Globus pallidus (tissue), 1 donor: ENCODE measurements at regions not wholly inside any gene's neighbourhood (a gene's known extent, or its start where the extent isn't known, plus 50 kb on each side); places are given as distances from the start of the nearest gene placed in this dataset.

ENCODE experiments used
- DNase-seq: peaks from one replicate; pipeline ENCODE4 v3.0.0-alpha.2; 2015; ENCODE audit warnings: low spot score

DNA sequence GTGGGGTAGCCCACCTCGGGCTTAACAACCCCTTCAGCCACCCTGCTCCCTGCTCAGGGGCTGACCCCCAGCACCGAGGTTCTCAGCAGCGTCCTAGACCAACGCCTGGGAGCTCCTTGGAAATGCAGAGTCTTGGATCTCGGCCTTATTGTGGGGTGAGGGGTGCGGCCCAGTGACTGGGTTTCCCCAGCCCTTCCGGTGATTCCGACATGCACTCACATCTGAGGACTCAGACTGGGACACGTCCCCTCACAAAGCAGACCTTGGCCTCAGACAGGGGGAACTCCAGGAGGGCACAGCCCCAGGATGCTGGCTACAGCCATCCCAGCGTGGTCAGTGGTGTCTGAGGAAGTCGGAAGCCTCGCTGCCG lies 117.7 kb downstream of the RFLNA start:
- DNase-seq: no peak

DNA sequence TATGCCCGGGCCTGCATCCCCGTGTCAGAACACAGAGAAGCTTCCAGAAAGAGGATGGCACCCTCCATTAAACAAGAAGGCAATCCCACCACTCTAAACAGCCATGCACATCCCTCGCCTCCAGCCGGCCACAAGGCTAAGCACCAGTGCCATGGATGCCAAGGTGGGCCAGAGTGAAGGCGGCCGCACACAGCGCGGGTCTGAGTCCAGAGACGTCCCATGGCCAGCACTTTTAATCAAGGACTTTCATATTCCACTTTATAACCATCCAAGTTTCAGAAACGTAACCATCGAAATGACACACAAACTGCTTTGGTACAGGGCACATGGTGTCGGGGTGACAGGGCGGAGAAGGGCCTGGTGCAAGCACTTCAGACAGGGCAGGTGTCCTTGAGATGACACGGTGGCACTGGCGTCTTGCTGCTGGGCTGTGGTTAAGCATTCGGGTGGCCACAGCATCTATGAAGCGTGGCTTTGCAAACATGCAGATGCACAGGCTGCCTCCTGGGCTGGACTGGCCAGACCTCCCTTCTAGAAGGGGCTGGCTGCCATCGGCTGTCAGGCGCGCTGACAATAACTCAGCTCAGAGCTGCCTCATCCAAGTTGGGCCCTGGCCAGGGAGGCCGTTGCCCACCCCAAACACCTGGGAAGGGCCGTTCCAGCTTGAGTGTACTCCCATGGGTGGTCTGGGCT lies 117.2 kb downstream of the RFLNA start:
- DNase-seq: peak; percentile 51

DNA sequence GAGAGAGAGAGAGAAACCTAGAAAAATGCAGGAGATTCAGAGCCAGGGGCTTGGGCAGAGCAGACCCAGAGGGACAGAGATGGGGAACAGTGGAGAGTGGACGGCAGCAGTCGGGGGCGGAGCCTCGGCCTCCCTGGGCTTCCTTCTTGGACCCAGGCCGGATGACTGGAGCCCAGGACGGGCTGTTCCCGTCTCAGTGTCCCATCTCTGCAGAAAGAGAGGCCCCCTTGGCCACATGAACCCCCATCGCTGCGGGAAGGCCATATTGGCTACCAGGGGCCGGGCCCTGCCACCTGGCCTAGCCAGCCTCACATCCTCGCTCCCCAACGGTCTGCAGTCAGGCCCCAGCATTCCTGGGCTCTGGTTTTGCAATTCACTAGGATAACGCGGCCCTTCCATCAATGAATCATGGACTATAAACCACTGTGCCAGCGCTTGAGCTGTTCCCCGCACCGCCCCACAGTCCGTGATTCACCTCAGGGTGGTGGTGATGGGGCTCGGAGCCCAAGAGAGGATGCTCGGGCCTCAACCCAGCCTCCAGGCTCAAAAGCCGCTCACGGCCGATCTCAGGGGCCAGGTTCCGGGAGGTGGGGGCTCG lies 116.5 kb downstream of the RFLNA start:
- no peak for DNase-seq

DNA sequence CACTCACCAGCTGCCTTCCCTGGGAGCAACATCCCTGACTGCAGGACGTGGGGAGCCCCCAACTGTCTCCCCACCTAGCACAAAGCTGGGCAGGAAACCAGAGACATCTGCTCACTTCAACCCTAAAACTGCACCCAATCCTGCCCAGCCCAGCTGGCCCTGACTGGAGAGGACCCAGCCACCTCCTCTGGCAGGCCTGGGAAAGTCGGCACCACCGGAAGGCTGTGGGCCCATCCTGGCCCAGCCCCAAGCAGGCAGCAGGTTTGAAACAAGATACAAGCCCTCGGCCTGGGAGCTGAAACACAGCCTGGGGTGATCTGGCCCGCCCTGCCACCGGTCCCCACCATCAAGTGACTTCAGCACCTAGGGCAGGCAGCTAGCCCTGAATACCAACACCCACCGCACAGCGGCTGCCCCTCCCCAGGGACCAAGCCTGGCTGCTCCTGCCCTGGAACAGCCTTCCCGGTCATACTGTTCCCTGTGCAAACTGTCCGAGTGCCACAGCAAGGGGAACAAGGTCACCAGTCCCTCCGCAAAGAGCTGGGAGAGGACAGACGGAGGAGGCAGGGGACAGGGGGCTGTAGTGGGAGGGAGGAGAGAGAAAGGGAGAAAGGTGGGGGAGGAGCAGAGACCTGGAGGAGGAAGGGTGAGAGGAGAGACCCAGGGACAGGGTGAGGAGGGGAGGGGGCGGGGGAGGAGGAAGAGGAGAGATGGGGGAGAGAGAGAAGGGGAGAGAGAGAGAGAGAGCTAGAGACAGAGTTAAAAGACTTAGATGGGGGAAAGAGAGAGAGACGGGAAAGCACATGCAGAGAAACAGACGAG lies 115.7 kb downstream of the RFLNA start:
- DNase-seq: no peak

DNA sequence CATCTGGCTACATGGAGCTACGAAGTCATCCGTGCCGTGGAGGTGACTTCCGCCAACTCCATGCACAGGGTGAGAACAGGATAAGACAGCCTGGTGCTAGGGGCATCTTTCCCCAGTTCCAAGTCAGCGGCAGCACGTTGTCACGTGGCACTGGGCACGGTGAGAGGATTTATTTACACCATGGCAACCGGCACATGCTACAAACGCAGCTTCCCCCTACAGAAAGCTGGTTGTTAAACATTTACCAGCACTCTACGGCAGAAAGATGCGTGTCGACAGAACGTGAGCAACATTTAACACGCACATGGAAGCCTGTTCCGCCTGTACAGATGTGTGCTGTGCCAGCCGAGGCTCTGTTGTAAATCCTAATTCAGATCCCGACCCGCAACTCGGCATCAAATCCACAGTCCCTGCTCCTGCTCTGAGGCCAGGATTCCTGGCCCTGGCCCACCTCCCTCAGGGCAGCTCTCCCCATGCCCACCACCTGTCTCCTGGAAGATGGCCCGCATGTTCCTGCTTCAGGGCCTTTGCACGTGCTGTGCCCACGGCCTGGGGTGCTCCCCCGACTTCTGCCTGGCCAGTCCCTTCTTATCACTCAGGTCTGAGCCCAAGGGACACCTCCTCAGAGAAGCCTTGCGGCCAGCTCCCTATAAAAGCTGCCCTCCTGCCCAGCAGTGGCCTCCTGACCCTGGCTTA lies 114.1 kb downstream of the RFLNA start:
- no peak for DNase-seq

DNA sequence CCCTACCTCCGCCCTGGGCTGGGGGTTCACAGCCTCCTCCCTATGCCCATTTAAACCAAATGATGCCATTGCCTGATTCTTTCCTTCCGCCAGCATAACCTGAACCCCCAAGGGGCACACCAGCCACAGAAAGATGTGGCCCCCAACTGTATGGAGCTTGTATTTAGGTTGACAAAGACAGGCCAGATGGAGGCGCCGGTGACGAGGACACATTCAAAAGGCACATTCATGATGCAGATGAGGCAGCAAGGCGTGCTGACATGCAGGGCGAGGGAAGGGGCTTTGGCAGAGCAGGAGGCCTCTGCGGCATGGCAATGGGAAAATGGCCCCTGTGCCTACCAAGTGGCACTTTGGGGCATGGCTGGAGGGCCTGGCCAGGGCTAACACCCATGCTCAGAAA lies 112.2 kb downstream of the RFLNA start:
- DNase-seq: peak; percentile 57

DNA sequence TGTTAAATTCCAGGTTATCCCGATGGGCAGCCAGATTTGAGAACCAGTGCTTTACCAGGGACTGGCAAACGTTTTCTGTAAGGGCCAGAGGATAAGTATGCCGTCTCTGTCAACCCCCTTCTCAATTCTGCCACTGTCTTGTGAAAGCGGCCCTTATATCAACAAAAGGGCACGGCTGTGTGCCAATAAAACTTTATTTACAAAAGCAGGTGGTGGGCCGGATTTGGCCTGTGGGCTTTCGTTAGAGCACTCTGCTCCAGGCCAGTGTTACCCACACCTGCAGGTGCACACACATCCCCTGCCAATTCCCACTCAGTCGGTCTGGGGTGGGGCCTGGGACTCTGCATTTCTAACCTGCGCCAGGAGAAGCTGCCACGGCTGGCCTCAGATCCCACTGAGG lies 111.2 kb downstream of the RFLNA start:
- DNase-seq: no peak

DNA sequence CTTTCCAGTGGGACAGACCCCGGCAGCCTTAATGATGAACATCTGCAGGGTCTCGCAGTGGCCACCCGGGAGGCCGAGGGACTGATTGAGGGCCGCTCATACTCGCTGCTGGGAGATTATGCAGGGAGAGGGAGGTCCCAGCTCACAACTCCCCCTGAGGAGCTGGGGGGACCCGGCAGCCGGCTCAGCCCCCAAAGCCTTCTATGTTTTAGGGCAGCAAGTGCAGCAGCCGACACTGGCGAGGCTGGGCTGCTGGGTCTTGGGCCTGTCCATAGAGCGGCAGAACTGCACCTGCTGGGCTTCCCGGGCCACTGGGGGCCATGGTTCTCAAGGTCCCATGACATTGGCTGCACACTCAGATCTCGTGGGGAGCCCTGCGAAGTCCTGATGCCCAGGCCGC lies 110.7 kb downstream of the RFLNA start:
- DNase-seq: no peak

DNA sequence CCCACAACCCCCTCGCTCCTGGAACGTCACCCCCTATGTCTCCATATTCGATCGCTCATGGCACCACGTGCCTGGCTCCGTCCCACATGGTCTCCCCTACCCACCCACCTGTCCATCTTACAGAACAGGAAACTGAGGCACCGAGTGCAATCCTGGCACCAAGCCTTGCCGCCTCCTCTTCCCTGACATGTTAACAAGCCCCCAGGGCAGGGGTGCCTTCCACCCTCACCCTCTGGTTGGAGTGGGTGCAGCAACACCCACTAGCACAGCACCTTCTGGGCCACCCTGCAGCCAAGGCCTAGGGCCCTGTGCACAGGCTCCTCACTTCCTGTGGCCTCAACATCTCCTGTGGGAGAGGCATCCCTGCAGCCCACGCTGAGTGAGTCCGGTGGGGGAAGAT lies 110.3 kb downstream of the RFLNA start:
- DNase-seq: no peak

DNA sequence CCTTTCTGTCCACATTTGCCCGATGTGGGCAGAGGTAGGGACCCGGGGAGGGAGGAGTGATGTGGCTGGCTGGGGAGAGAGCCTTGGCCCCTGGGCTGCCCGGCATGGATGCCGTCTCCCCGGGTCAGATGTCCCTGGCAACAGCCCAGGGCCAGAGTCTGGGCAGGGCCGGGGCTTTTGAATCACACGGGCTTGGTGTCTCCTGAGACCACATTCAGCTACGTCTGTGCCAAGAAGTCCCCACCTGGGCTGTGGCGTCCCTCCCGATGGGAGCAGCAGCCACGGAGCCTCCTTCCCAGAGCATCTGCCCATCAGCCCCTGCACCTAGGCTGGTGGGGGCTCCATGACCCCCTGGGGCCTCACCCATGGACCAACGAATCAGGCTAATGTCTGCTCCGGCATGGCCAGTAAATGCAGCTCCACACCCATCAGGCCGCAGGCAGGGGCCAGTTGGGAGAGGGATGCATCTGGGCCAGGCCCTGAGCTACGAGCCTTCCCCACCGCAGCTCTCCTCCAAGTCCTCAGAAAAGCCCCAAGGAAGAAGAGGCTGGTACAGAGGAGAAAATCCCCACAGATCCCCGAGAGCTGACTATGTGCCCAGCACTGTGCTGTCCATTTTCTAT lies 109.4 kb downstream of the RFLNA start:
- peak; percentile 44 for DNase-seq

DNA sequence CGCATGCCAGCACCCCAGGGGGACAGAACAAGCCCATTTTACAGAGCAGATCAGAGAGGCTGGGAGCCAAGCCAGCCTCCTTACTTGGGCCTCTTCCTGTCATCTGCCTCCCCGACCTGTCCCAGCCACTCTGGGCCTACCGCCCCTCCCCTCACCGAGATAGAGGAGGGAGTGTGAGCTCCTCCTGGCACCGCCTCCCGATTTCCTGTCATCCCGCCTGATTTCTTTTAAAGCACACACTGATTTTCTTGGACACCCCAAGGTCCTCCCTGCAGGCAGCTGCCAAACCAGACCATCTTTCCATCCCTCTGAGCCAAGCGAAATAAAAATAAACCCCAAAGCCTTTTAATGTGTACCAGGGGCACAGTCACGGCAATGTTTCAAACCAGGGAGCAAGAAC lies 108.4 kb downstream of the RFLNA start:
- DNase-seq: no peak

DNA sequence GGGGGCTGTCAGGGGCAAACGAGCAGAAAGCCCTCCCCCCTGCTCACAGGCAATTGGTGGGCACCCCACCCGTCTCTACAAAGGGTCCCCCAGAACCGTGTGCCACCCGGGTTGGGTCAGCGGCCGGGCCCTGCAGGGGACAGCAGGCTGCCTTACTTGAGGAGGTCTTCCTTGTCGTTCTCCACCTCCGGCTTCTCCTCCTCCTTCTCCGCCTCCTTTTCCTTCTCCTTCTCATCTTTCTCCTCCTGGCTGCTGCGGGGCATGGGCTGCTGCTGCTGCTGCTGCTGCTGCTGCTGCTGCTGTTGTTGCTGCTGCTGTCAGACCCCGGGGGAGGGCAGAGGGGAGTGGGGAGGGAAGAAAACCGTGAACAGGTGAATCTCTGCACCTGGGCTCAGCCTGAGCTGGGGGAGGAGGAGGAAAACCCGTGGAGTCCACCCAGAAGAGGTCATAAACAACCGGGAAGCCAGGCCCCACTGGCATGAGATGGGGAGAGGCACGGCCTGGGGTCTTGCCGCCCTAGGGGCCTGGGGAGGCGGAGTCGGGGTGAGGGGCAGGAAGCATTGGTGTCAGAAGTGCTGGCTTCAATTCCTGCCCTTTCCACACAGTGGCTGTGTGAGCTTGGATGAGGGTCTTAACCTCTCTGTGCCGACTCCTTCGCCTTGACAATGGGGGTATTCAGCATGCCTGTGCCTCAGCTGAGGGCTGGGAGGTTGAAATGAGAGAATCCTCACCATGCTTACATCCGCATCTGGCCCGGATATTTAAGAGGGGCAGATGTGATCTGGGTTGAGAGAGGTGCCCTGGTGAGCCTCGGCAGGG lies 107.6 kb downstream of the RFLNA start:
- no peak for DNase-seq

DNA sequence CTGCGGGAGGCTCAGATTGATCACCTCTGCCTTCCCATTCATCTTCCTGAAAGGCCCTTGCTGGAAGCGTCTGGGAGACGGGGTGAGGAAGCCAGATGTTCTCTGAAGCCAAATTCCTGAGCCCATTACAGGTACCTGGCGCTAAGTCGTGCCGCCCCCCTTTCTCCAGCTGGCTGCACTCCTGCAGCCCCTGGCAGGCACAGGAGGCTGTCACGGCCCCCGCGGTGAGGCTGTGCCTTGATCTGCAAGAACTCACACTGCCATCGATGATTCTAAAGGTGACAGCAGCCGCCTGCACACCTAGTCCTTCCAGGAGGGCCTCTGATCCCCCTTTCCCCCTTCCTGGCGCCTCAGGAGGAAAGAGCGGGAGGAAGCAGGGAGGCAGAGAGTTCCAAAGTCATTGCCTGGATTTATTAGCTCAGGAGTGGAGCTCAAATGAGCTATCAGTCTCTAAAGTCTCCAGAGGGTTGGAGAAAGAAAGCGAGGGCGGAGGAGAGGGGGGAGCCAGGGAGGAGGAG lies 106.9 kb downstream of the RFLNA start:
- no peak for DNase-seq

DNA sequence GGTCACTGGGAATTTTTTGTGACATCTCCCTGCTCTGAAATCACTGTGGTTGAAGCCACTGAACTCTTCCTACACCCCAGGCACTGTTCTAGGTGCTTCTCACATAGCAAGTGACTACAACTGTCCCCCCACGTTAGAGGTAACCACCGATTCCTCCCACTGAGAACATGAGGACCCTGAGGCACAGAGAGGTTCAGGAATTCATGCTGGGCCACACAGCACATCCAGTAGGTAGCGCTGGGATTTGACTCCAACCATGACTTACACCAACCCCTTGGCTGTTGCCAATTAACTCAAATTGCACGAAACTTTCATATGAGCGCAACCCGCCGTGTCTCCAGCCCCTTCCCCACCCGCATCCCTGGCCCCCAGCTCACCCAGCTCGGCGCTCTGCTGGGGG lies 105.2 kb downstream of the RFLNA start:
- DNase-seq: no peak

DNA sequence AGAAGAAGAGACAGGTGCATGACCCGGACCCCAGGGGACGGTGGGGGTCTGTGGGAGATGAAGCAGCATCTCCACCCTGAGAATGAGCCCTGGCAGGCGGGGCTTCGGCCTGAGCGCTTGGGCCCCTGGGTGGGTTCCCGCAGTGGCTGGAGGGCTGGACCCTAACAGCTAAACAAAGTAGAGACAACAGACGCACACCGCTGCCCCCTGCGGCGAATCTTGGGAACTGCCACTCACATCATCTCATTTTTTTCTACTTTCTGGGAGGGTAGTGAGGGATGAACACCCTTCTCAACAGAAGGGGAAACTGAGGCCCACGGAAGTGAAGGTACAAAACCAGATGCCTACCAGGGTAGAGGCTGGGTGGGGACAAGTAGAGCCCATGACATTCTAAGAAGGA lies 104.7 kb downstream of the RFLNA start:
- no peak for DNase-seq

DNA sequence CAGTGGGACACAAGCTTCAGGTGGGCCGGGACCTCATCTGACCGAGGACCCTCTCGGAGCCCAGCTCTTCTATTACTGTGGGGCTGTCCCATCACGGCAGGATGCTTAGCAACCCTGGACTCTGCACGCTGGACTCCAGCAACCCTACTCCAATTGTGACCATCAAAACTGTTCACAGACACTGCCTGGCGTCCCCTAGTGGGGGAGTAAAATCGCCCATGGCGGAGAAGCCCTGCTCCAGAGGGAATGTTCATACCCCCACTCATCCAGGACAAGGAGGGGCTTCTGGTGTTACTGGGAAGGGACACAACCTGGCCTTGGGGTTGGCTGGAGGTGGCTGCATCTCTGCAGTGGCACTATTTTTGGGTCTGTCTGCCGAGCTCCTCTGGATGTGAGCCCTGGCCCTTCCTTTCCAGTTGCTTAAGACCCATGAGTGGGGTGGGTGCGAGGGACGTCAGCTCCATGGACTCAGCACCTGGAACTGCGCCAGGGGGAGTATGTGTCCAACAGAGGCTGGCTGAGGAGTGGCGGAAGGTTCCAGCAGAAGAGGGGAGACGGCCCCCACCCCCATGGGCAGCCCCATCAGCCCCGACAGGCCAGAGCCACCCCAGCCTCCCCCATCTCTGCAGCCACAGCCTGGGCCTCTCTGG lies 103.8 kb downstream of the RFLNA start:
- peak; percentile 31 for DNase-seq

DNA sequence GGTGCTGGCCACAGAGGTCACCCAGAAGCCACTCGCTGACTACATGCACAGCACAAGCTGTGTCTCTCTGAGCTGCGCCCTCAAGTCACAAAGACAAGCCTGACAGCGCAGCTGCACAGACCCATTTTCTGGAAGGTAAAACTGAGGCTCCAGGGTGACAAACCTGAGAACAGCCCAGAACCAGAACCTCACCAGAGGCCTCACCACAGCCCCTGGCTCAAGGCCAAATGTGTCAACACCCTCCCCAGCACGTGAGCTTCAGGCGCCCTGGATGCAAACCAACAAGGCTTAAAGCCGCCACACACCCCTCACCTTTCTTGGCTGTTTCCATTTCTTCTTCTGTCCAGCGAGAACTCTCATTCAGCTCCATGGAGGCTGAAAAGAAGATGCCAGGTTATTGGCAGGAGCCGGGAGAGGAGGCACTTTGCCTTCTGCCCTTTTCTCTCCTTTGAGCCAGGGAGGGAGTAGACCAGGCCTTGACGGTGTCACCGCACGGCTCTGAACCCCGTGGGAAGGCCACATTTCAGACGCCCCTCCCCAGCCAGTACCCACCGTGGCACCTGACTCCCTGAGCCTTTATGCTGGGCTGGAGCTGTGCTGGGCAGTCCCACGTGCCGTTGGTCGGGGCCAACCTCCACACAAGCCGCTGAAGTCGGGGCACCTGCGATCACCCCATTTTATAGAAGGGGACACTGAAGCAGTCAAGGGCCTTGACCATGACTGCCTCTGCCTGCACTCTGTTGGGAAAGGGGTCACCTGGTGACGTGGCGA lies 103.1 kb downstream of the RFLNA start:
- DNase-seq: no peak

DNA sequence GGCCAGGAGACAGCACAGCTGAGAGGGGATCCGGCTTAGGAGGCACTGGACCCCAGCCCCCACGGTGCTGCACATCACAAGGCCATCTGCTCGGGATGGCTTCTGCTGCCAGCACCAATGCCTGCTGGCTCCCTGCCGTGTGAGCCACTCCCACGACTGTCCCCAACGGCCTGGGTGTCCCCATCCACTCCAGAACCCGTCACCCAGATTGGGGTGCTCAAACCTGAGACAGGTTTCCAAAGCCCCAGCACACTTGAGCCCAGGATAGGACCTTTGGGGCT lies 102.4 kb downstream of the RFLNA start:
- peak; percentile 33 for DNase-seq

DNA sequence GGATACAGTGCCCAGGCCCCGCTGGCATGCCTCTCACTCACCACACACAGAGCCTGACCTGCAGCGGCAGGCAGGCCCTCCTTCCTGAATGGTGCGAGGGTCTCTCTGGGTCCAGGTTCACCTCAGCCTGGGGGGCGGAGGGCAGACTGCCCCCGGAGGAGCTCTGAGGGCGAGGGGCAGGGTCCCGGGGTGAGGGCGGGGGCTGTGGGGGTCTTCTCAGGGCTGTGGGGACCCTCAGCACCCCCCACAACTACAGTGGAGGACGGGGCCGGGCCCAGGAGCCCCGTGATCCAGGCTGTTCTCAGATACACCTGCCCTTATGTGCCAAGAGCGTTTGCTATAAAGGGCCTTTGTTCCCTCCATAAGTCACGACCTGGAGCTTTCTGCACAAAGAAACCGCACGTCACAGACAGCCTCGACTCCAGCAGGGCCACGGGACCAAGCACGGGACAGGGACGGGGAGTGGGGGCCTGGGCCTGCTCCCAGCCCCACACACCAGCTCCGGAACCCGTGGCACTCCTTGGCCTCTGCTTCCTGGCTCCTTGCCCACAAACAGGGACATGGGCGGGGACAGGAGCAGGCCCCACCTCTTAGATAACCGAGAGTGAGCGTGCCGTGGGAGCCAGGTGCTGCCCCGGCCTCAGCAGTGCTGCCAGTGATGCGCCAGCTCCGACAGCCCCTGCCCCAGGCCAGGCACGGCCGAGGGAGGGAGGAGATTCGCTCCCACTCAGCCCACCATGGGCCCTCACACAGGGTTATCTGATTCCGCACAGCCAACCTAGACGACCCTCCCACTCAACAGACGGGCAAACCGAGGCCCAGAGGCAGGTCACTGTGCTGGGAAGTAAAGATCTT lies 101.9 kb downstream of the RFLNA start:
- DNase-seq: peak; percentile 54
